BJ (cell line): ENCODE measurements at regions not wholly inside any gene's neighbourhood (a gene's known extent, or its start where the extent isn't known, plus 50 kb on each side); places are given as distances from the start of the nearest gene placed in this dataset.

Experiments
- CTCF ChIA-PET: fragments of 350-600 bp; formaldehyde crosslinking; extraction: SDS; loops from one replicate; lab custom pipeline; 2021; ENCODE audit warnings: antibody characterized with exemption, inconsistent platforms; lab: Yijun Ruan, JAX
- POLR2A ChIA-PET: fragments of 300-600 bp; sonication (Branson Sonifier 250); formaldehyde crosslinking; extraction: SDS; loops from one replicate; lab custom pipeline; 2021; ENCODE audit warnings: antibody characterized with exemption; lab: Charles Lee
- DNase-seq: peaks from one replicate; pipeline ENCODE4 v3.0.0-alpha.2; 2011; ENCODE audit warnings: low read depth
- H3K27me3 ChIP-seq: 2 replicates; pipeline ENCODE4 v1.6.0; 2011; ENCODE audit warnings: low read length; ENCODE audit not compliant: control insufficient read depth, insufficient read depth
- H3K36me3 ChIP-seq: 2 replicates; pipeline ENCODE4 v1.5.1; 2011; ENCODE audit warnings: low read length; ENCODE audit not compliant: control insufficient read depth, insufficient read depth
- H3K4me3 ChIP-seq: 2 replicates; pipeline ENCODE4 v1.5.1; 2011; ENCODE audit warnings: low read depth, mild to moderate bottlenecking, control low read depth, low read length
- TF ChIP-seq, protein P1 (sequence below): IDR thresholded peaks from 2 replicates; pipeline ENCODE4 v1.5.1; 2011; ENCODE audit warnings: low read depth, mild to moderate bottlenecking, control low read depth, inconsistent platforms, low read length, moderate library complexity; ENCODE audit not compliant: insufficient read depth

DNA sequence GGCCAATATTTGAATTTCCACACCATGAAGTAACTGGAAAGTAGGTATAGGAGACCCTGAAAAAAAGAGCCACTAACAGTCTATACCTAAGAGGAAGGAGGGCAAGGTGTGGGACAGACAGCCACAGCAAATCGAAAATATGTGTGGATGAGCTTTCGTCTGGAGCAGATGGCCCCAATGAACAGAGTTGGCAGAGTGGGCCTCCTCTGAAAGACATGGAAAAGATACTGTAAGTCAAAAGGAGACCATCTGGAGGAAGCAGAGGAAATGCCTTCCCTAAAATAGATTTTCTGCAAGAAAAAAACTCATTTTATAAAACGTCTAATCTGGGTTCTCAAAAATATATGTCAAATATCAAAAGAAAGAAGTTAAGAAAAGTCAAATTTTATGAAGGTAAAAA is 157.2 kb upstream of the PRKD1 start:
- no peaks in the 10 kb centered on the region for H3K36me3 ChIP-seq
- no peak for DNase-seq
- CTCF ChIA-PET, result no interaction called here
- TF ChIP-seq, protein P1, sequence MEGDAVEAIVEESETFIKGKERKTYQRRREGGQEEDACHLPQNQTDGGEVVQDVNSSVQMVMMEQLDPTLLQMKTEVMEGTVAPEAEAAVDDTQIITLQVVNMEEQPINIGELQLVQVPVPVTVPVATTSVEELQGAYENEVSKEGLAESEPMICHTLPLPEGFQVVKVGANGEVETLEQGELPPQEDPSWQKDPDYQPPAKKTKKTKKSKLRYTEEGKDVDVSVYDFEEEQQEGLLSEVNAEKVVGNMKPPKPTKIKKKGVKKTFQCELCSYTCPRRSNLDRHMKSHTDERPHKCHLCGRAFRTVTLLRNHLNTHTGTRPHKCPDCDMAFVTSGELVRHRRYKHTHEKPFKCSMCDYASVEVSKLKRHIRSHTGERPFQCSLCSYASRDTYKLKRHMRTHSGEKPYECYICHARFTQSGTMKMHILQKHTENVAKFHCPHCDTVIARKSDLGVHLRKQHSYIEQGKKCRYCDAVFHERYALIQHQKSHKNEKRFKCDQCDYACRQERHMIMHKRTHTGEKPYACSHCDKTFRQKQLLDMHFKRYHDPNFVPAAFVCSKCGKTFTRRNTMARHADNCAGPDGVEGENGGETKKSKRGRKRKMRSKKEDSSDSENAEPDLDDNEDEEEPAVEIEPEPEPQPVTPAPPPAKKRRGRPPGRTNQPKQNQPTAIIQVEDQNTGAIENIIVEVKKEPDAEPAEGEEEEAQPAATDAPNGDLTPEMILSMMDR, result no peak
- H3K4me3 ChIP-seq, result no peak overlapping the region
- H3K27me3 ChIP-seq, result no peaks in the 10 kb centered on the region
- POLR2A ChIA-PET, result no interaction called here

GRCh38 chr14:30085943-30086342 is 158.3 kb upstream of the PRKD1 start:
- TF ChIP-seq, protein P1, result no peak
- Histone ChIP-seq H3K36me3 (no peaks in the 10 kb centered on the region), H3K27me3 (no peaks in the 10 kb centered on the region), H3K4me3 (no peak overlapping the region)
- ChIA-PET CTCF (interaction anchor here (1.8 kb wide), 1 partner anchor 23 kb away, joined by 4 read pairs; no protein-coding TSS in a partner anchor), POLR2A (no interaction called here)
- DNase-seq, result no peak

GRCh38 chr14:30088620-30089019 is 161.0 kb upstream of the PRKD1 start:
- CTCF ChIA-PET, result no interaction called here
- Histone ChIP-seq H3K4me3 (no peak overlapping the region), H3K36me3 (no peaks in the 10 kb centered on the region), H3K27me3 (no peaks in the 10 kb centered on the region)
- DNase-seq, result no peak
- TF ChIP-seq, protein P1, result no peak
- POLR2A ChIA-PET, result no interaction called here

- H3K36me3 ChIP-seq, result no peaks in the 10 kb centered on the region
- POLR2A ChIA-PET, result interaction anchor here (0.6 kb wide), 2 partner anchors 87 to 178 kb away, joined by 3 read pairs; no protein-coding TSS in a partner anchor
- no peak for DNase-seq
- CTCF ChIA-PET, result interaction anchor here (0.6 kb wide), 1 partner anchor 23 kb away, joined by 3 read pairs; no protein-coding TSS in a partner anchor
- no peaks in the 10 kb centered on the region for H3K27me3 ChIP-seq
- H3K4me3 ChIP-seq, result no peak overlapping the region
- TF ChIP-seq, protein P1, result no peak
These were observed 181.5 kb upstream of the PRKD1 start for GRCh38 chr14:30108975-30109700.

- TF ChIP-seq, protein P1, result no peak
- Histone ChIP-seq H3K27me3 (no peaks in the 10 kb centered on the region), H3K36me3 (no peaks in the 10 kb centered on the region), H3K4me3 (no peak overlapping the region)
- POLR2A ChIA-PET, result interaction anchor here (0.7 kb wide), 1 partner anchor 37 kb away, joined by 3 read pairs; no protein-coding TSS in a partner anchor
- CTCF ChIA-PET, result no interaction called here
- no peak for DNase-seq
These were observed 186.4 kb upstream of the PRKD1 start for GRCh38 chr14:30114051-30114450.
